Suprapubic skin (tissue), 4 donors: ENCODE measurements at regions not wholly inside any gene's neighbourhood (a gene's known extent, or its start where the extent isn't known, plus 50 kb on each side); places are given as distances from the start of the nearest gene placed in this dataset.

Source experiments
- DNase-seq, 2 donors: peaks; one replicate each; pipeline ENCODE4 v3.0.0-alpha.2; 2019; ENCODE audit warnings: low spot score in 2 of 2
- H3K27ac ChIP-seq: fragments of 200-600 bp; sonication (generic); one replicate; pipeline ENCODE4 v1.5.1; 2019
- H3K27me3 ChIP-seq: fragments of 200-600 bp; sonication (generic); one replicate; pipeline ENCODE4 v1.5.1; 2019
- H3K36me3 ChIP-seq: fragments of 200-600 bp; sonication (generic); one replicate; pipeline ENCODE4 v1.5.1; 2019
- H3K4me1 ChIP-seq: fragments of 200-600 bp; sonication (generic); one replicate; pipeline ENCODE4 v1.5.1; 2019
- H3K4me3 ChIP-seq: fragments of 200-600 bp; sonication (generic); one replicate; pipeline ENCODE4 v1.5.1; 2019; ENCODE audit warnings: mild to moderate bottlenecking
- H3K9me3 ChIP-seq: fragments of 200-600 bp; sonication (generic); one replicate; pipeline ENCODE4 v1.5.1; 2019
- EP300 ChIP-seq: sonication (generic); formaldehyde crosslinking; IDR thresholded peaks from one replicate; pipeline ENCODE4 v1.6.1; 2017; ENCODE audit warnings: antibody characterized with exemption
- POLR2A ChIP-seq, 2 donors: fragments of 450-650 bp; IDR thresholded peaks; one replicate each; pipeline ENCODE4 v1.6.1; 2017; ENCODE audit warnings: antibody characterized with exemption in 2 of 2, mild to moderate bottlenecking in 2 of 2, moderate library complexity in 2 of 2
- POLR2AphosphoS5 ChIP-seq, 3 donors: sonication (generic); formaldehyde crosslinking; IDR thresholded peaks; one replicate each; pipeline ENCODE4 v1.6.1; 2017; ENCODE audit warnings: antibody characterized with exemption in 3 of 3
- WGBS: methylation state at CpG from one replicate; pipeline ENCODE4 v1.1.5; 2018; 5-methylcytosine and 5-hydroxymethylcytosine counted together
- TF ChIP-seq, protein P1 (sequence below), 2 donors: fragments of 200-600 bp in 1 of 2; fragments of 450-650 bp in 1 of 2; sonication (generic) in 1 of 2; IDR thresholded peaks; one replicate each; pipeline ENCODE4 v1.5.1; 2016 to 2019; ENCODE audit warnings: antibody characterized with exemption in 2 of 2, mild to moderate bottlenecking in 1 of 2, moderate library complexity in 1 of 2

DNA sequence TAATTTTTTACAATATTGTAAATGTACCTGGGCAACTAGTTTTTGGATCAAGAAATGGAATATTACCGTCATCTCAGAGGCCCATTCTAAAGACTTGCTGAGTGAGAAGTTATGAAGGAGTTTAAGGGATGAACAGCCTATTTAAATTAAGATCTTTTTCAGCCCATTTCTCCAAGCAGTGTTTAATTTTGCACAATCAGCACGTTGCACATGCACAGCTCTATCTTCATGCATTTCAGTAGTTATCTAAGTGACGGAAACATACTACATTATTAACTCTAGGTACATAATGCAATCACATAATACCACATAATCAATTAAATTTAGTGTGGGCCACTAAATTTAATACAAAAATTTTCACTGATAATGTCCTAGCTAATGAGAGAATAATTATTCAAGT is 582.1 kb upstream of the DSEL start:
- no peaks in the 10 kb centered on the region for H3K27me3 ChIP-seq
- no peak for DNase-seq
- no peak overlapping the region for H3K27ac ChIP-seq
- no peak overlapping the region for H3K4me3 ChIP-seq
- WGBS: 88% methylated on average over 3 of the region's 3 CpGs
- no peaks in the 10 kb centered on the region for H3K4me1 ChIP-seq
- H3K36me3 ChIP-seq: no peaks in the 10 kb centered on the region
- TF ChIP-seq EP300: no peak
- TF ChIP-seq, protein P1, sequence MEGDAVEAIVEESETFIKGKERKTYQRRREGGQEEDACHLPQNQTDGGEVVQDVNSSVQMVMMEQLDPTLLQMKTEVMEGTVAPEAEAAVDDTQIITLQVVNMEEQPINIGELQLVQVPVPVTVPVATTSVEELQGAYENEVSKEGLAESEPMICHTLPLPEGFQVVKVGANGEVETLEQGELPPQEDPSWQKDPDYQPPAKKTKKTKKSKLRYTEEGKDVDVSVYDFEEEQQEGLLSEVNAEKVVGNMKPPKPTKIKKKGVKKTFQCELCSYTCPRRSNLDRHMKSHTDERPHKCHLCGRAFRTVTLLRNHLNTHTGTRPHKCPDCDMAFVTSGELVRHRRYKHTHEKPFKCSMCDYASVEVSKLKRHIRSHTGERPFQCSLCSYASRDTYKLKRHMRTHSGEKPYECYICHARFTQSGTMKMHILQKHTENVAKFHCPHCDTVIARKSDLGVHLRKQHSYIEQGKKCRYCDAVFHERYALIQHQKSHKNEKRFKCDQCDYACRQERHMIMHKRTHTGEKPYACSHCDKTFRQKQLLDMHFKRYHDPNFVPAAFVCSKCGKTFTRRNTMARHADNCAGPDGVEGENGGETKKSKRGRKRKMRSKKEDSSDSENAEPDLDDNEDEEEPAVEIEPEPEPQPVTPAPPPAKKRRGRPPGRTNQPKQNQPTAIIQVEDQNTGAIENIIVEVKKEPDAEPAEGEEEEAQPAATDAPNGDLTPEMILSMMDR (IDR thresholded peaks at IDR 0.05): no peak
- TF ChIP-seq POLR2A (IDR thresholded peaks at IDR 0.05): no peak
- no peak for TF ChIP-seq POLR2AphosphoS5 (IDR thresholded peaks at IDR 0.05)
- H3K9me3 ChIP-seq: no peaks in the 10 kb centered on the region

DNA sequence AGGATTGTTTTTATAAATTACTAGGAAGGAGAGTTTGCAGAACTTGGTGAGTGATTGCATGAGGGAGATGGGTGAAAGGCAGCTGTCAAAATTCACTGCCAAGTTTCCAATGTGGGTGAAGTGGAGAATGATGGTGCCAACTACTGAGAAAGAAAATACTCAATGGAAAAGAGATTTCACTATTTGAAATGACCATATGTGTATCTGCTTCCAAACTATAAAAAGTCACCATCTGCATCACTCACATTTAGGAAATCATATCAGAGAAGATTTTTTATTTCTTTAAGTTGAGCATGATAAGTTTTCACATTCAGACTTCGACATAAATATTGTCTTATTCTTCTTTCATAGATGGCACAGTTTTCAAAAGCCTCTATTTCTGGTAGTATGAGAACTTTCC is 570.0 kb upstream of the DSEL start:
- no peak overlapping the region for H3K27ac ChIP-seq
- DNase-seq: no peak
- 63% methylated on average over 1 of the region's 1 CpG for WGBS
- no peaks in the 10 kb centered on the region for H3K4me1 ChIP-seq
- no peaks in the 10 kb centered on the region for H3K9me3 ChIP-seq
- H3K36me3 ChIP-seq: no peaks in the 10 kb centered on the region
- no peaks in the 10 kb centered on the region for H3K27me3 ChIP-seq
- TF ChIP-seq EP300 (no peak), POLR2A (IDR thresholded peaks at IDR 0.05) (no peak), POLR2AphosphoS5 (IDR thresholded peaks at IDR 0.05) (no peak)
- TF ChIP-seq, protein P1 (IDR thresholded peaks at IDR 0.05): no peak
- H3K4me3 ChIP-seq: no peak overlapping the region

DNA sequence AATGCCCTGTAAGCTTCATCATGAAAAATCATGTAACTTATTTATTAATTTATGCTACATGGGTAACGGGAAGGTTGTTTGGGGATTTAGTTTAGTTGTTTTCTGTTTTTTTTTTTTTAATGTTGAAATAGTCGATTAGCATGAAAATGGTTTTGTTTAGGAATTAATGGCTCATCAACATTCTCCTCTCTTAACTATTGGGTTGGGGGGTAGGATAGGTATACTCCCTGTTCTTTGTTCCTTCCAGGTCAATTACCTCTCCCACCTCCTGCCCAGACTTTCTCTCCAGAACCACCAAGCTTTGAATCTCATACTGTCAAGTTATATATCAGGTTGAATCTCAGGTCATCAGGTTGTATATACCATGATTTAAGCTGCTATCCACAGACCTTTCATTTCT is 568.7 kb upstream of the DSEL start:
- Histone ChIP-seq H3K9me3 (no peaks in the 10 kb centered on the region), H3K4me3 (no peak overlapping the region), H3K27ac (no peak overlapping the region), H3K27me3 (no peaks in the 10 kb centered on the region), H3K4me1 (no peaks in the 10 kb centered on the region), H3K36me3 (no peaks in the 10 kb centered on the region)
- WGBS: 61% methylated on average over 2 of the region's 2 CpGs
- DNase-seq: no peak
- TF ChIP-seq, protein P1 (IDR thresholded peaks at IDR 0.05): no peak
- TF ChIP-seq POLR2AphosphoS5 (IDR thresholded peaks at IDR 0.05) (no peak), EP300 (no peak), POLR2A (IDR thresholded peaks at IDR 0.05) (no peak)

DNA sequence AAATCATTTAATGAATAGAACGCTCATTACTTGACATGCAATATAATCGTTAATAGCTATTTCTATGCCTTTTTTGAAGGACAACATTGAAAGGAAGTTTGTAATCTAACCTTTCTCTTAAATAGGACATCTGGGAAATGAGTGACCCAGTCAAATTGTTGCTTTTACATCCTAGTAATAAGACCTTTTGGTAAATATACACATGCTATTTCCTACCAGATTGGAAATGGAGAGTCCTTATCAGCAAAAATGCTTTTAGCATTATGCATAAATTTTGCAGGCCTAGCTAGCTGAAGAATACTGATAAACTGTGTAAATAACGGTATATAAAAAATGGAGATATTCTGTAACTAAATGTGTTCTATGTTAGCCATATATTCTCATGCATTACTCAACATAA is 567.3 kb upstream of the DSEL start:
- H3K36me3 ChIP-seq: no peaks in the 10 kb centered on the region
- no peaks in the 10 kb centered on the region for H3K27me3 ChIP-seq
- no peaks in the 10 kb centered on the region for H3K4me1 ChIP-seq
- H3K27ac ChIP-seq: no peak overlapping the region
- H3K9me3 ChIP-seq: no peaks in the 10 kb centered on the region
- DNase-seq: no peak
- TF ChIP-seq, protein P1 (IDR thresholded peaks at IDR 0.05): no peak
- TF ChIP-seq EP300 (no peak), POLR2A (IDR thresholded peaks at IDR 0.05) (no peak), POLR2AphosphoS5 (IDR thresholded peaks at IDR 0.05) (no peak)
- no peak overlapping the region for H3K4me3 ChIP-seq
- 82% methylated on average over 3 of the region's 3 CpGs for WGBS

DNA sequence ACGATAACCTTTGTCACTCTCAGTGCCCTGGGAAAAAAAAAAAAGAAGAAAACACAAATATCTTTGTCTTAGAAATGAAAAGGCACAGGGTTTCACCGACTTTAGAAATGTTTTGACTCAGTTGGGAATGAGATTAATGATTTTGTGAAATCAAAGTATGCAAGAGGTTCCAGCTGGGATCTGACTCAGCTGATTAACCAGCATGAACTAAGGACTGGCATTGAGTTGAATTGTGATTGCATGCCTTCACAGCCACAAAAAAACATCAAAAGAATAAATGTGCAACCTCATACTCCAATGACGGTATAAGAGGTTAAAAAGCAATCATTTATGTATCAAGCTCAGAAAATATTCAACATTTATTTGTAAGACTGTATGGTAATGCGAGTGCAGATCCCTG is 566.6 kb upstream of the DSEL start:
- Histone ChIP-seq H3K4me1 (no peaks in the 10 kb centered on the region), H3K4me3 (no peak overlapping the region), H3K27ac (no peak overlapping the region), H3K27me3 (no peaks in the 10 kb centered on the region), H3K9me3 (no peaks in the 10 kb centered on the region), H3K36me3 (no peaks in the 10 kb centered on the region)
- 50% methylated on average over 4 of the region's 4 CpGs for WGBS
- no peak for DNase-seq
- TF ChIP-seq EP300 (no peak), POLR2A (IDR thresholded peaks at IDR 0.05) (no peak), POLR2AphosphoS5 (IDR thresholded peaks at IDR 0.05) (no peak)
- TF ChIP-seq, protein P1 (IDR thresholded peaks at IDR 0.05): no peak
